Neuron (in vitro differentiated cells): ENCODE measurements at regions not wholly inside any gene's neighbourhood (a gene's known extent, or its start where the extent isn't known, plus 50 kb on each side); places are given as distances from the start of the nearest gene placed in this dataset.
"Not testable (repeated sequence)": the region's sequence is repeated elsewhere in the genome, so short reads cannot be mapped to it uniquely, and the experiment has no call there.

Source experiments
- H2AFZ ChIP-seq: one replicate; pipeline ENCODE4 v1.6.1; 2013; ENCODE audit warnings: low read depth, mild to moderate bottlenecking, inconsistent platforms, low read length, moderate library complexity
- H3K27me3 ChIP-seq: one replicate; pipeline ENCODE4 v1.6.1; 2013; ENCODE audit warnings: low read length; ENCODE audit not compliant: insufficient read depth
- H3K36me3 ChIP-seq: one replicate; pipeline ENCODE4 v1.6.1; 2013; ENCODE audit warnings: low read length; ENCODE audit not compliant: insufficient read depth
- H3K4me1 ChIP-seq: one replicate; pipeline ENCODE4 v1.6.1; 2013; ENCODE audit warnings: low read length; ENCODE audit not compliant: insufficient read depth
- H3K4me3 ChIP-seq: 2 replicates; pipeline ENCODE4 v1.5.1; 2013; ENCODE audit warnings: mild to moderate bottlenecking, low read length, moderate library complexity
- H3K9me3 ChIP-seq: one replicate; pipeline ENCODE4 v1.6.1; 2013; ENCODE audit warnings: low read length

DNA sequence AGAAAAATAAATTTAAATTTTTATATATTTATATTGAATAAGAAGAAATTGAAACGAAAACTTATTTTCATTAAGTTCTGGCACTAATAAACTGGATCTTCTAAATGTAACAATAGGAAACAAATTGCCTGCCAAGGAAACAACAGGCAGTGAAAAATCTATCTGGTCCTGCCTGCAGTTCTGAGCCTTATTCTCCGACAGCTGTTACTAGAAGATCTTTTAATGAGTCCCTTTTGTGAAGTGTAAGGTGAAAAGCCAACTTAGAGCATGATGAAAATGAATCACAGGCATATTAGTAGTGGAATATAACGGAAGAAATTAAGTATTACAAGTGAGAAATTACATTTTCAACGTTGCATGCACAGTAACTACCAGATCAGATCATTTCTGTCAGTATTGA lies 1002.7 kb upstream of the PCDH20 start:
- Histone ChIP-seq H3K4me3 (no peak overlapping the region), H3K4me1 (no peaks in the 10 kb centered on the region), H2AFZ (no peak overlapping the region), H3K9me3 (no peaks in the 10 kb centered on the region), H3K27me3 (no peaks in the 10 kb centered on the region), H3K36me3 (no peaks in the 10 kb centered on the region)

- H3K4me3 ChIP-seq, result no peak overlapping the region
- H3K36me3 ChIP-seq, result no peaks in the 10 kb centered on the region
- no peaks in the 10 kb centered on the region for H3K27me3 ChIP-seq
- no peaks in the 10 kb centered on the region for H3K4me1 ChIP-seq
- H3K9me3 ChIP-seq, result no peaks in the 10 kb centered on the region
- H2AFZ ChIP-seq, result no peak overlapping the region
Observed at GRCh38 chr13:62407871-62408270, 992.2 kb upstream of the PCDH20 start.

- Histone ChIP-seq H3K4me3 (no peak overlapping the region), H3K36me3 (no peaks in the 10 kb centered on the region), H3K9me3 (no peaks in the 10 kb centered on the region), H3K27me3 (no peaks in the 10 kb centered on the region), H2AFZ (no peak overlapping the region), H3K4me1 (no peaks in the 10 kb centered on the region)
Observed at GRCh38 chr13:62388515-62388914, 972.9 kb upstream of the PCDH20 start.

GRCh38 chr13:62387647-62388046 lies 972.0 kb upstream of the PCDH20 start:
- Histone ChIP-seq H2AFZ (peak overlapping the region; percentile 36), H3K36me3 (no peaks in the 10 kb centered on the region), H3K4me3 (no peak overlapping the region), H3K4me1 (no peaks in the 10 kb centered on the region), H3K9me3 (no peaks in the 10 kb centered on the region), H3K27me3 (no peaks in the 10 kb centered on the region)

DNA sequence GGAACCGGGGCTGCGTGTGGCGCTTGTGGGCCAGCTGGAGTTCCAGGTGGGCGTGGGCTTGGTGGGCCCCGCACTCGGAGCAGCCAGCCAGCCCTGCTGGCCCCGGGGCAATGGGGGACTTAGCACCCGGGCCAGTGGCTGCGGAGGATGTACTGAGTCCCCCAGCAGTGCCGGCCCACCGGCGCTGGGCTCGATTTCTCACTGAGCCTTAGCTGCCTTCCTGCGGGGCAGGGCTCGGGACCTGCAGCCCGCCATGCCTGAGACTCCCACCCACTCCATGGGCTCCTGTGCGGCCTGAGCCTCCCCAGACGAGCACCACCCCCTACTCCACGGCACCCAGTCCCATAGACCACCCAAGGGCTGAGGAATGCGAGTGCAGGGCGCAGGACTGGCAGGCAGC lies 963.6 kb upstream of the PCDH20 start:
- H3K36me3 ChIP-seq, H2AFZ ChIP-seq, H3K4me3 ChIP-seq, H3K27me3 ChIP-seq, H3K9me3 ChIP-seq, H3K4me1 ChIP-seq: not testable (repeated sequence)

- Histone ChIP-seq H3K9me3 (no peaks in the 10 kb centered on the region), H3K4me1 (no peaks in the 10 kb centered on the region), H3K4me3 (no peak overlapping the region), H3K27me3 (no peaks in the 10 kb centered on the region), H2AFZ (no peak overlapping the region), H3K36me3 (no peaks in the 10 kb centered on the region)
Observed at GRCh38 chr13:62377838-62378237, 962.2 kb upstream of the PCDH20 start.

DNA sequence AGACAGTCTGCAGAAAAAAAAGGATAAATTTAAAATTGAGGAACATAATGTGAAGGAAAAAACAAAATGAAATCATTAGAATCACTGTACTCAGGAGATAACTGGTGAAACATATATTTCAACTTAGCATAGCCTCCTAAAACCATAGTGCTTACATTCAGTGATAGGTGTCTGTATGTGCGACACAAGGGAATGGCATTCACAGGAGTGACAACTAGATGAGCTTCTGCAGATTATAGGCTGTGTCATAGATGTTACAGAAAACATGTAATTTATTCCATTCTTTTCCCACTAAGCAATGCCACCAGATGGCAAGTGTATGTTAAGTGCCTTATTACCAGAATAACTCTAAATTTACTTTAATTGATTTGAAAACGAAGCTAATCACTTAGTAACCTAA lies 960.0 kb upstream of the PCDH20 start:
- no peaks in the 10 kb centered on the region for H3K4me1 ChIP-seq
- no peak overlapping the region for H3K4me3 ChIP-seq
- H3K36me3 ChIP-seq, result no peaks in the 10 kb centered on the region
- no peaks in the 10 kb centered on the region for H3K27me3 ChIP-seq
- H3K9me3 ChIP-seq, result no peaks in the 10 kb centered on the region
- no peak overlapping the region for H2AFZ ChIP-seq

GRCh38 chr13:62371737-62372136 lies 956.1 kb upstream of the PCDH20 start:
- no peak overlapping the region for H2AFZ ChIP-seq
- no peaks in the 10 kb centered on the region for H3K9me3 ChIP-seq
- H3K4me1 ChIP-seq, result no peaks in the 10 kb centered on the region
- H3K36me3 ChIP-seq, result no peaks in the 10 kb centered on the region
- no peak overlapping the region for H3K4me3 ChIP-seq
- H3K27me3 ChIP-seq, result no peaks in the 10 kb centered on the region

DNA sequence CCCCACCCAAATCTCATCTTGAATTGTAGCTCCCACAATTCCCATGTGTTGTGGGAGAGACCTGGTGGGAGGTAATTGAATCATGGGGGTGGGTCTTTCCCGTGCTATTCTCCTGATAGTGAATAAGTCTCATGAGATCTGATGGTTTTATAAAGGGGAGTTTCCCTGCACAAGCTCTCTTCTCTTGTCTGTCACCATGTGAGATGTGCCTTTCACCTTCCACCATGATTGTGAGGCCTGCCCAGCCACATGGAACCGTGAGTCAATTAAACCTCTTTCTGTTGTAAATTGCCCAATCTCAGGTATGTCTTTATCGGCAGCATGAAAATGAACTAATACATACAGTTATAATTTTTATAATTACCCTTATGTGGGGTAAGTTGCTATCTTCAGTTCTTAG lies 952.3 kb upstream of the PCDH20 start:
- not testable (repeated sequence) for H3K36me3 ChIP-seq, H2AFZ ChIP-seq, H3K27me3 ChIP-seq, H3K9me3 ChIP-seq, H3K4me1 ChIP-seq, H3K4me3 ChIP-seq

DNA sequence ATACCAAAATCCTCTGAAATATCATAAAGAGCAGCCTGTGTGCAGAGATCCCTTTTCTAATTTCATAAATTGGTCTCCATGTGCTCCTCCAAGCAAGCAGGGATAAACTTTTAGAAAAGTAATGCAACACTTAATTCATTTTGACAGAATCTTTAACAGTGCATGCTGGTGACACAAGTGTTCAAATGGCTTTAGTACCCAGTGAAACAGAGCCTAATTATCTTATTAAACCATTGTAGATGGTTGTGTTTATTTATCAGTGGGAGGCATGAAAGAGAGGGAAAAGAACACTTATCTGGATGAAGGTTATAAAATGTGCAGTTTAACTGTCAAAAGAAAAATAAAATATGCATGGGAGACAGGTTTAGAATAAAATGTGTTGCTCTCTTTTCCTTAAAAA lies 945.0 kb upstream of the PCDH20 start:
- no peaks in the 10 kb centered on the region for H3K4me1 ChIP-seq
- H3K36me3 ChIP-seq, result no peaks in the 10 kb centered on the region
- H3K4me3 ChIP-seq, result no peak overlapping the region
- no peak overlapping the region for H2AFZ ChIP-seq
- H3K27me3 ChIP-seq, result no peaks in the 10 kb centered on the region
- no peaks in the 10 kb centered on the region for H3K9me3 ChIP-seq

- Histone ChIP-seq H3K36me3 (no peaks in the 10 kb centered on the region), H3K9me3 (no peaks in the 10 kb centered on the region), H2AFZ (no peak overlapping the region), H3K4me3 (no peak overlapping the region), H3K27me3 (no peaks in the 10 kb centered on the region), H3K4me1 (no peaks in the 10 kb centered on the region)
Observed at GRCh38 chr13:62358646-62358932, 942.9 kb upstream of the PCDH20 start.

DNA sequence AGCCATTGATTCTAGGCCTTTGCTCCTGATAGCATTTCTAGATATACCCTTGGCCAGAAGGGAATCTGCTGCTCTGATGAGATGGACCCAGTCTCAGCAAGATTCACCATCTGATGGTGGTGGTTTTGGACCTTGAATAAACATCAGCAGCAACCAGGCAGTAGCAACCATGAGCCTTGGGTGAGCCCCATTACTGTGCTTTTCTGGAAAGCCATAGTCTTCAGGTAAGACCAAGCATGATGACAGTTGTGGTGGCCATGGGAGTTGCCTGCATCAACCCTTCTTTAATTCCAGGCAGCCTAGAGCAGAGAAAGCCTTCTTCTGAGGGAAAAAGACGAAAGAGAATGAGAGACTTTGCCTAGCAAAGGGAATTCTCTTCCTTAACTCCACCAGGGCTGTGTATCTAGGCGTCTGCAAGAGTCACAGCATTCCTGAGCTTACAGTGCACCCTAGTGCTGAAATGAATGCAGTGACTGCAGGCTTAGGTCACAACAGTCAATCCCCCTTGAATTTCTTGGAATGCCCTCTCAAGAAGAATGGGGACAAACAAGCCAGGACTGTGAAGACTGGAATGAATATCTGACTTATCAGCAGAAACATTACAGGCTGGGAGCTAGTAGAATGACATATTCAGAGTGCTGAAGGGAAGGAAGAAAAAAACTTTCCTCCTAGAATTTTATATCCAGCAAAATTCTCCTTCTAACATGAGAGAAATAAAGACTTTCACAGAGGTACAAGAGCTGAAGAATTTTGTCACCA lies 942.4 kb upstream of the PCDH20 start:
- no peak overlapping the region for H3K4me3 ChIP-seq
- H3K9me3 ChIP-seq, result no peaks in the 10 kb centered on the region
- no peaks in the 10 kb centered on the region for H3K36me3 ChIP-seq
- no peak overlapping the region for H2AFZ ChIP-seq
- H3K27me3 ChIP-seq, result no peaks in the 10 kb centered on the region
- no peaks in the 10 kb centered on the region for H3K4me1 ChIP-seq

DNA sequence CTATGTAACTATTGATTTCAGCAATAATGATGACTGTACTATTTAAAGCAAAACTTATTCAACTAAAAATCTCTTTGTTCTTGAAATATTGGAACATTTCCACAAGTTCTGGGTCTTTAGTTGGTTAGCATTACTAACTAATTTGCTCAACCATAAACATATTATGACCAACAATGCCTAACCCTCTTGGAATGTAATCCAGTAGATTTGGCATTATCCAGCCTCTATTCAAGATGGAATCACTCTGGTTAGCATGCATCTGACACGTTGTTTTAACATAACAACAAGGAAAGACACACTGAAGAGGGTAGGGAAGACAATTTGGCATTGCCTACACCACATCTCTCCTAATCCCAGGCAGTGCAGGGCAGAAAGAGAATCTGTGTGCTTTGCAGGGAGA lies 941.3 kb upstream of the PCDH20 start:
- H2AFZ ChIP-seq, result no peak overlapping the region
- no peak overlapping the region for H3K4me3 ChIP-seq
- no peaks in the 10 kb centered on the region for H3K36me3 ChIP-seq
- no peaks in the 10 kb centered on the region for H3K4me1 ChIP-seq
- no peaks in the 10 kb centered on the region for H3K27me3 ChIP-seq
- no peaks in the 10 kb centered on the region for H3K9me3 ChIP-seq

GRCh38 chr13:62337109-62337880 lies 921.6 kb upstream of the PCDH20 start:
- Histone ChIP-seq H3K27me3 (no peaks in the 10 kb centered on the region), H3K4me1 (peaks cover 16% of the 10 kb centered on the region), H3K36me3 (no peaks in the 10 kb centered on the region), H3K9me3 (no peaks in the 10 kb centered on the region), H3K4me3 (no peak overlapping the region), H2AFZ (peak overlapping the region; percentile 59)
